Heart right ventricle (tissue), 16 donors: ENCODE measurements at regions not wholly inside any gene's neighbourhood (a gene's known extent, or its start where the extent isn't known, plus 50 kb on each side); places are given as distances from the start of the nearest gene placed in this dataset.

Experiments used
- ATAC-seq, 8 donors: fragments of 200-7000 bp; cut with Tn5 transposase; one replicate each; pipeline ENCODE4 v1.9.1; 2020; ENCODE audit warnings: mild to moderate bottlenecking in 8 of 8, moderate library complexity in 8 of 8, moderate number of reproducible peaks in 1 of 8
- DNase-seq, 2 donors: peaks; one replicate each; pipeline ENCODE4 v3.0.0-alpha.2; 2020
- H3K27ac ChIP-seq, 10 donors: fragments of 200-600 bp; sonication (generic) in 2 of 10; one replicate each; pipeline versions ENCODE4 v1.5.0 to v1.8.0; 2020 to 2022; ENCODE audit warnings: mild to moderate bottlenecking in 3 of 10
- H3K27me3 ChIP-seq, 7 donors: fragments of 200-600 bp; one replicate each; pipeline ENCODE4 v1.8.0; 2021 to 2022; ENCODE audit warnings: mild to moderate bottlenecking in 2 of 7
- H3K36me3 ChIP-seq, 9 donors: fragments of 200-600 bp; sonication (generic) in 1 of 9; one replicate each; pipeline versions ENCODE4 v1.5.0 to v1.8.0; 2020 to 2022; ENCODE audit warnings: mild to moderate bottlenecking in 2 of 9
- H3K4me1 ChIP-seq, 9 donors: fragments of 200-600 bp; sonication (generic) in 1 of 9; one replicate each; pipeline versions ENCODE4 v1.5.0 to v1.8.0; 2020 to 2022; ENCODE audit warnings: mild to moderate bottlenecking in 4 of 9
- H3K4me3 ChIP-seq, 10 donors: fragments of 200-600 bp; sonication (generic) in 2 of 10; one replicate each; pipeline versions ENCODE4 v1.5.0 to v1.8.0; 2020 to 2022; ENCODE audit warnings: mild to moderate bottlenecking in 7 of 10, moderate library complexity in 2 of 10
- H3K9me3 ChIP-seq, 11 donors: fragments of 200-600 bp in 10 of 11; sonication (generic) in 2 of 11; one replicate each; pipeline versions ENCODE4 v1.5.0 to v1.8.0; 2013 to 2022; ENCODE audit warnings: mild to moderate bottlenecking in 2 of 11, control low read depth in 1 of 11, moderate library complexity in 1 of 11
- CTCF ChIP-seq, 9 donors: fragments of 200-600 bp; sonication (generic) in 2 of 9; IDR thresholded peaks; one replicate each; pipeline versions ENCODE4 v1.5.0 to v1.8.0; 2021 to 2022; ENCODE audit warnings: antibody characterized with exemption in 9 of 9, mild to moderate bottlenecking in 5 of 9, moderate library complexity in 1 of 9
- WGBS, 2 donors: extraction: QIAGEN DNeasy Blood & Tissue Kit; methylation state at CpG; one replicate each; pipeline ENCODE4 v1.1.7; 2013; ENCODE audit warnings: inconsistent platforms in 1 of 2; 5-methylcytosine and 5-hydroxymethylcytosine counted together
- intact Hi-C, 10 donors: fragments of 100-400 bp; cut with DNase I; formaldehyde crosslinking; loops; one replicate each; pipeline versions ENCODE4 v1.11.1 to v1.14.2; 2022
- donor health status: Arrhythmogenic right ventricular cardiomyopathy.
- donor health status: ischemic (EF 13 %, LVEDD 7.1; RV severe dilation, severe dysfunction).
- donor health status: healthy with polysubstance abuse.
- donor health status: DM: no; HTN: yes; CAD: no.
- donor health status: DM: no; HTN: no; CAD: no.
- donor health status: ischemic (EF 25% LVEDD 6.9; RV normal size, moderate dysfunction).
- donor health status: ischemic (EF 25% LVEDD 5.7; RV mildly dilated, moderate dysfunction).
- donor health status: healthy.
- donor health status: DM: yes; HTN: yes; CAD: no.
- donor health status: Ischemic cardiomyopathy.
- donor health status: ischemic (EF 35%, LVEDD 5.7; RV mildly dilated, moderate dysfunction).
- donor health status: nonischemic (EF 11% LVEDD 7.7; RV severe dilation, severe dysfunction).
- donor health status: DM: yes; HTN: yes; CAD: no.
- donor health status: PGD.
- donor health status: ischemic (EF 29% LVEDD 5.4; RV normal size, mild dysfunction).
- donor health status: nonischemic (EF 23%, LVEDD 6.1; RV moderate dilation, normal function).

DNA sequence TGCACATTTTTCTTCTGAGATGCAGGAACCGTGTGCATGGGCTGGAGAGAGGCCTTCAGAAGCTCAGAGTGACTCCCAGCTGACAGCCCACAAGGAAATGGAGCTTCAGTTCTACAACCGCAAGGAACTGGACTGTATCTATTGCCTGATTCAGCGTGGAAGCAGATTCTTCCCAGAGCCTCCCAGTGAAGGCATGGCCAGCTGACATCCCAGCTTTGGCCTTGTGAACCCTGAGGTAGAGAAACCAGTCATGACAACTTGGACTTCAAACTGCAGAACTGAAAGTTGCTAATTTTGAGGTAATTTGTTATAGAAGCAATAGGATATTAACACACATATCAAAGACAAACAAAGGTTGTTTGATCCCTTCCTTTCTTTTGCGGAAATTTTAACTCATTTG is 94.3 kb upstream of the NOX3 start:
- no peak for TF ChIP-seq CTCF (IDR thresholded peaks at IDR 0.05)
- Histone ChIP-seq H3K36me3 (no peaks in the 10 kb centered on the region), H3K9me3 (no peaks in the 10 kb centered on the region), H3K27me3 (no peaks in the 10 kb centered on the region), H3K27ac (no peak overlapping the region), H3K4me3 (no peak overlapping the region), H3K4me1 (no peaks in the 10 kb centered on the region)
- intact Hi-C loops: no loop called here
- DNase-seq (no peak), ATAC-seq (no peak)
- WGBS, 2 donors: 70 to 90% methylated on average over 4 of the region's 4 CpGs

GRCh38 chr6:155549028-155549798 is 93.6 kb upstream of the NOX3 start:
- H3K4me1 ChIP-seq: no peaks in the 10 kb centered on the region

DNA sequence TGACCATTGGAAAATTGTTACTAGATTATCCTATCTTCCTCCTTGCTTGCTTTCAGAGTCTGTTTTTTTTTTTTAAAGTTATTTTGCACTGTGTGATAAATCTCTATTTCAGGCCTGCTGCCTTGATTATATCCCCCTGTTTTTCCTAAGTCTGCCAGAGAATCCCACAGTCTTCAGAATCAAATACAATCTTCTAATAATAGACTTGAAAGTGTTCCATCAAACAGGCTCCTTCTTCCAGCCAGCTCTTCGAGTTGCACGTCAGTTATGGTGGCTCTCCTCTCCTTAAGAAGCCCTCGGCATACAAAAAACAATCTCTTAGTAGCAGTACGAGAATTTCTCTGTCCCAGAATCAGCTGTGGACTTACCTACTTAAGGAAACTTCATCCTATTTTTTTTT is 92.9 kb upstream of the NOX3 start:
- DNase-seq (no peak), ATAC-seq (no peak)
- TF ChIP-seq CTCF (IDR thresholded peaks at IDR 0.05): no peak
- intact Hi-C loops: no loop called here
- Histone ChIP-seq H3K27me3 (no peaks in the 10 kb centered on the region), H3K36me3 (no peaks in the 10 kb centered on the region), H3K9me3 (no peaks in the 10 kb centered on the region), H3K4me3 (no peak overlapping the region), H3K27ac (no peak overlapping the region), H3K4me1 (no peaks in the 10 kb centered on the region)
- WGBS, 2 donors: 56 to 60% methylated on average over 4 of the region's 4 CpGs

More at GRCh38 chr6:155549028-155549798, 93.6 kb upstream of the NOX3 start:
- no peaks in the 10 kb centered on the region for H3K36me3 ChIP-seq
- WGBS, 2 donors: 89 to 94% methylated on average over 9 of the region's 9 CpGs
- no peaks in the 10 kb centered on the region for H3K9me3 ChIP-seq
- H3K27ac ChIP-seq: no peak overlapping the region
- no peak overlapping the region for H3K4me3 ChIP-seq
- TF ChIP-seq CTCF (IDR thresholded peaks at IDR 0.05): no peak
- ATAC-seq: no peak
- no peak for DNase-seq
- intact Hi-C loops: no loop called here
- no peaks in the 10 kb centered on the region for H3K27me3 ChIP-seq

DNA sequence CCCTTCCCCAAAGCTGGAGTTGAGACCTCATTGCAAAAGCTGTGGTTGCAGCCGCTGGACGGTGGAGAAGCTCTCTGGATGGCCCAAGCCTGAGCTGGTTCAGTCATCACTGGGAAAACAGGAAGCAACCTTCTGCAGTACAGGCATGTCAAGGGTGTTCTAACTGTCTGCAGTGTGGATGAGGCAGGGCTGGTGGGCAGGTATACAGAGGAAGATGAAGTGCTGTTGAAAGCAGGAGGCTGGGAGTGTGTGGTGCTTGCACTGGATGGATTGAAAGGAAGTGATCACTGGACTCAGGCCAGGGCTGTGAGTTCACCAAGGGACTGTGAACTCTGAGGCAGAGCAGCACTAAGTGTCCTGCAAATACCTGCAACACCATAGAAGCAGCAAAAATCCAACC is 89.0 kb upstream of the NOX3 start:
- H3K36me3 ChIP-seq: no peaks in the 10 kb centered on the region
- intact Hi-C loops: no loop called here

More for the DNA sequence above, 89.0 kb upstream of the NOX3 start:
- DNase-seq: no peak
- no peaks in the 10 kb centered on the region for H3K4me1 ChIP-seq
- no peak overlapping the region for H3K4me3 ChIP-seq
- WGBS, 2 donors: 93 to 97% methylated on average over 2 of the region's 2 CpGs
- H3K27me3 ChIP-seq: no peaks in the 10 kb centered on the region
- no peak overlapping the region for H3K27ac ChIP-seq
- ATAC-seq: no peak
- TF ChIP-seq CTCF (IDR thresholded peaks at IDR 0.05): no peak
- no peaks in the 10 kb centered on the region for H3K9me3 ChIP-seq
